Caco-2 (cell line): ENCODE measurements at regions not wholly inside any gene's neighbourhood (a gene's known extent, or its start where the extent isn't known, plus 50 kb on each side); places are given as distances from the start of the nearest gene placed in this dataset.

Experiments
- BruUV-seq: library from RNA; stranded (reverse); fragments of 400-500 nt; replicated peaks from 2 replicates; lab custom pipeline; 2021; lab: Mats Ljungman, UMichigan
- CTCF ChIA-PET: fragments of 300-600 bp; sonication (Branson Sonifier 250); formaldehyde crosslinking; loops from one replicate; lab custom pipeline; 2022; ENCODE audit warnings: antibody characterized with exemption; lab: Charles Lee
- POLR2A ChIA-PET: fragments of 300-600 bp; sonication (Branson Sonifier 250); formaldehyde crosslinking; loops from one replicate; lab custom pipeline; 2022; ENCODE audit warnings: antibody characterized with exemption; lab: Charles Lee
- DNase-seq, 2 experiments: peaks; one replicate each; pipeline versions ENCODE4 v3.0.0 to v3.0.0-alpha.2; 2020 to 2022
- H3K27me3 ChIP-seq: replicated peaks from 2 replicates; pipeline ENCODE4 v1.6.0; 2011; ENCODE audit warnings: low read length; ENCODE audit not compliant: control insufficient read depth, insufficient read depth
- H3K36me3 ChIP-seq: 2 replicates; pipeline ENCODE4 v1.5.1; 2011; ENCODE audit warnings: low read length; ENCODE audit not compliant: control insufficient read depth, insufficient read depth
- H3K4me1 ChIP-seq: fragments of 250-450 bp; sonication (Bioruptor Pico); 2 replicates; pipeline ENCODE4 v1.5.1; 2020; ENCODE audit warnings: mild to moderate bottlenecking
- H3K4me3 ChIP-seq: 2 replicates; pipeline ENCODE4 v1.5.1; 2011; ENCODE audit warnings: low read depth, mild to moderate bottlenecking, control low read depth, low read length
- H3K9me3 ChIP-seq: fragments of 250-450 bp; sonication (Bioruptor Pico); 2 replicates; pipeline ENCODE4 v1.5.1; 2020; ENCODE audit warnings: mild to moderate bottlenecking, moderate library complexity
- H3K27ac Mint-ChIP-seq: one replicate; pipeline ENCODE4 v1.8.0; 2022; ENCODE audit warnings: mixed read lengths; ENCODE audit not compliant: unreplicated experiment
- H3K27me3 Mint-ChIP-seq: one replicate; pipeline ENCODE4 v1.8.0; 2022; ENCODE audit warnings: mixed read lengths; ENCODE audit not compliant: insufficient read depth, unreplicated experiment
- H3K36me3 Mint-ChIP-seq: one replicate; pipeline ENCODE4 v1.8.0; 2022; ENCODE audit warnings: mild to moderate bottlenecking, mixed read lengths; ENCODE audit not compliant: insufficient read depth, unreplicated experiment
- H3K4me1 Mint-ChIP-seq: one replicate; pipeline ENCODE4 v1.8.0; 2022; ENCODE audit warnings: low read depth, mixed read lengths; ENCODE audit not compliant: unreplicated experiment
- H3K4me3 Mint-ChIP-seq: one replicate; pipeline ENCODE4 v1.8.0; 2022; ENCODE audit warnings: mild to moderate bottlenecking, moderate library complexity, mixed read lengths; ENCODE audit not compliant: unreplicated experiment
- H3K9me3 Mint-ChIP-seq: one replicate; pipeline ENCODE4 v1.8.0; 2022; ENCODE audit warnings: mixed read lengths; ENCODE audit not compliant: unreplicated experiment
- intact Hi-C: fragments of 100-400 bp; cut with micrococcal nuclease; formaldehyde crosslinking; loops from one replicate; pipeline ENCODE4 v1.10.0; 2022; ENCODE audit not compliant: unreplicated experiment
- TF ChIP-seq, protein P1 (sequence below), 2 experiments: fragments of 200-600 bp in 1 of 2; IDR thresholded peaks; 1 replicate in 1 of 2; 2 replicates in 1 of 2; pipeline versions ENCODE4 v1.5.1 to v1.8.0; 2011 to 2022; ENCODE audit warnings: antibody characterized with exemption in 1 of 2, control low read depth in 1 of 2, inconsistent platforms in 1 of 2, low read depth in 1 of 2, low read length in 1 of 2, mild to moderate bottlenecking in 1 of 2, moderate library complexity in 1 of 2; ENCODE audit not compliant: insufficient read depth in 1 of 2, severe bottlenecking in 1 of 2, unreplicated experiment in 1 of 2

DNA sequence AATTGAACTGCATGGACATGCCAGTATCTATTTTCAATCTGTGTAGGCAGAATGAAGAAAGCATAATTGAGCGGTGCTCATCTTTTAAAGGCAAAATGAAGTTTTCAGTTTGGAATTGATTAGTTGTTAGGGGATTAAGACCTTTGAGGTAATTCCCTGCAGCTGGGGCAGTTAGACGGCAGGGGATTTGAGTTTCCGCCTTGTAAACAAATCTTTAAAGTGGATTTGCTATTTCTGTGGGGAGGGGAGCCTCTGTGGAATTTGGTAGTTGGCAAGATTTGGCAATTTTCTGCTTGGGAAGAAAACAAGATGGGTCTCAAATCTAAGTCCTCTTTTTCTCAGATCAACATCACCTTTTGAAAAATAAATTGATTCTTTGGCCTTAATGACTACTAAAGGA lies 212.5 kb upstream of the CNTN6 start:
- Histone ChIP-seq H3K4me1 (no peaks in the 10 kb centered on the region), H3K27me3 (no peaks in the 10 kb centered on the region), H3K4me3 (no peak overlapping the region), H3K36me3 (no peaks in the 10 kb centered on the region), H3K9me3 (no peaks in the 10 kb centered on the region)
- Mint-ChIP-seq H3K9me3 (no peaks in the 10 kb centered on the region), H3K36me3 (no peaks in the 10 kb centered on the region), H3K27me3 (peaks cover 7% of the 10 kb centered on the region), H3K4me1 (no peaks in the 10 kb centered on the region), H3K4me3 (no peak overlapping the region), H3K27ac (no peak overlapping the region)
- BruUV-seq = no TSS peak
- POLR2A ChIA-PET = no interaction called here
- intact Hi-C loops = no loop called here
- no peak for DNase-seq
- CTCF ChIA-PET = no interaction called here
- TF ChIP-seq, protein P1, sequence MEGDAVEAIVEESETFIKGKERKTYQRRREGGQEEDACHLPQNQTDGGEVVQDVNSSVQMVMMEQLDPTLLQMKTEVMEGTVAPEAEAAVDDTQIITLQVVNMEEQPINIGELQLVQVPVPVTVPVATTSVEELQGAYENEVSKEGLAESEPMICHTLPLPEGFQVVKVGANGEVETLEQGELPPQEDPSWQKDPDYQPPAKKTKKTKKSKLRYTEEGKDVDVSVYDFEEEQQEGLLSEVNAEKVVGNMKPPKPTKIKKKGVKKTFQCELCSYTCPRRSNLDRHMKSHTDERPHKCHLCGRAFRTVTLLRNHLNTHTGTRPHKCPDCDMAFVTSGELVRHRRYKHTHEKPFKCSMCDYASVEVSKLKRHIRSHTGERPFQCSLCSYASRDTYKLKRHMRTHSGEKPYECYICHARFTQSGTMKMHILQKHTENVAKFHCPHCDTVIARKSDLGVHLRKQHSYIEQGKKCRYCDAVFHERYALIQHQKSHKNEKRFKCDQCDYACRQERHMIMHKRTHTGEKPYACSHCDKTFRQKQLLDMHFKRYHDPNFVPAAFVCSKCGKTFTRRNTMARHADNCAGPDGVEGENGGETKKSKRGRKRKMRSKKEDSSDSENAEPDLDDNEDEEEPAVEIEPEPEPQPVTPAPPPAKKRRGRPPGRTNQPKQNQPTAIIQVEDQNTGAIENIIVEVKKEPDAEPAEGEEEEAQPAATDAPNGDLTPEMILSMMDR (IDR thresholded peaks at IDR 0.05; ENCODE audit: insufficient read depth in 1 of 2, low read depth in 1 of 2, low read length in 1 of 2, severe bottlenecking in 1 of 2, unreplicated experiment in 1 of 2) = no peak

DNA sequence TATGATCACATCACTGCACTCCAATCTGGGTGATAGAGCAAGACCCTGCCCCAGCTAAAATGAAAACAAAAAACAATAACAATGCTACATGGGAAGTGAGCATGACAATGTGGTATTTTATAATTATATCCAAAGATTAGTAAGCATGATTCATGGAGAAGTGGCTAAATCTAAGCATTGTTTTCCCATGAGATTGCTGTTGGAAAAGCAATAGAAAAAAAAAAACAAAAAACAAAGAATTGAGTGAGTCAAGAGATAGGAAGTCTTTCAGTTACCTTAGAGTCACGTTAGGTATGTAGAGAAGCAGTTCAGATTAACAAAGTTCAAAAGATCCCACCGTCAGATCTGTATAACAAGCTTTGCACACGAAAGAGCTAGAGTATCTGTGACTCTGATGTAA lies 210.3 kb upstream of the CNTN6 start:
- H3K27me3 ChIP-seq = no peaks in the 10 kb centered on the region
- TF ChIP-seq, protein P1 (IDR thresholded peaks at IDR 0.05; ENCODE audit: insufficient read depth in 1 of 2, low read depth in 1 of 2, low read length in 1 of 2, severe bottlenecking in 1 of 2, unreplicated experiment in 1 of 2) = no peak
- CTCF ChIA-PET = no interaction called here
- Mint-ChIP-seq H3K4me3 (no peak overlapping the region), H3K4me1 (no peaks in the 10 kb centered on the region), H3K27me3 (peaks cover 12% of the 10 kb centered on the region), H3K9me3 (no peaks in the 10 kb centered on the region), H3K36me3 (no peaks in the 10 kb centered on the region), H3K27ac (no peak overlapping the region)
- POLR2A ChIA-PET = no interaction called here
- DNase-seq = no peak
- BruUV-seq = no TSS peak
- no peaks in the 10 kb centered on the region for H3K4me1 ChIP-seq
- intact Hi-C loops = no loop called here
- no peaks in the 10 kb centered on the region for H3K36me3 ChIP-seq
- H3K9me3 ChIP-seq = no peaks in the 10 kb centered on the region
- H3K4me3 ChIP-seq = no peak overlapping the region

DNA sequence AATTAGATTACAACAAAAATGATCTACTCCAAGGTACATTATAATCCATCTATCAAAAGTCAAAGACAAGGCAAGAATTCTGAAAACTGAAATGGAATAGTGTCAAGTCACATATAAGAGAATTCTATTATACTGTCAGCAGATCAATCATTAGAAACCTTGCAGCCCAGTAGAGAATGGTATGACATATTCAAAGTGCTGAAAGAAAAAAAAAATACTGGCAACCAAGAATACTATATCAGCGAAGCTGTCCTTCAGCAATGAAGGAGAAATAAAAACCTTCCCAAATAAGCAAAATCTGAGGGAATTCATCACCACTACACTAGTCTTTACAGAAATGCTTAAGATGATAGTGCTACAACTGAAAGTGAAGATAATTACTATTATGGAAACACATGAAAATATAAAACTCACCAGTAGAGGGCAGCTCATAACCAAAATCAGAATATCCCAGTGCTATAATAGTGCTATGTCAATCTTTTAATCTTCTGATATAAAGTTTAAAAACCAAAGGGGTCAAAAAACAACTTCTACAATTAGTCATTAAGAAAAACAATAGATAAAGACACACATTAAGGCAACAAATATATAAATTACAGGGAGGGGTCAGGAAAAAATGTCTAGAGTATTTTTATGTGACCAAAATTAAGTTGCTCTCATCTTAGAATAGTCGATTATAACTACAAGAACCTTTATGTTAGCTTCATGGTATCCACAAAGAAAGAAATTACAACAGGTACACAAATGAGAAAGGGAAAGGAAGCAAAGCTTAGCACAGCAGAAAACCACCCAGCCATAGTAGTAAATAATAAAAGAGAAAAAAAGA lies 190.7 kb upstream of the CNTN6 start:
- Mint-ChIP-seq H3K9me3 (no peaks in the 10 kb centered on the region), H3K36me3 (no peaks in the 10 kb centered on the region), H3K4me1 (no peaks in the 10 kb centered on the region), H3K4me3 (no peak overlapping the region), H3K27me3 (no peaks in the 10 kb centered on the region), H3K27ac (no peak overlapping the region)
- no peak overlapping the region for H3K4me3 ChIP-seq
- H3K4me1 ChIP-seq = no peaks in the 10 kb centered on the region
- no TSS peak for BruUV-seq
- intact Hi-C loops = loop anchor here (10.0 kb wide), 1 partner anchor 1083 kb away; no protein-coding TSS in a partner anchor
- ChIA-PET CTCF (interaction anchor here (0.5 kb wide), 1 partner anchor 185 kb away, joined by 3 read pairs; no protein-coding TSS in a partner anchor), POLR2A (no interaction called here)
- no peaks in the 10 kb centered on the region for H3K27me3 ChIP-seq
- no peaks in the 10 kb centered on the region for H3K9me3 ChIP-seq
- H3K36me3 ChIP-seq = no peaks in the 10 kb centered on the region
- peak in 1 of 2 experiments; percentile 4 for DNase-seq
- TF ChIP-seq, protein P1 (IDR thresholded peaks at IDR 0.05; ENCODE audit: insufficient read depth in 1 of 2, low read depth in 1 of 2, low read length in 1 of 2, severe bottlenecking in 1 of 2, unreplicated experiment in 1 of 2) = peak; percentile 10 to 52
